GM10266 (cell line): ENCODE measurements at regions not wholly inside any gene's neighbourhood (a gene's known extent, or its start where the extent isn't known, plus 50 kb on each side); places are given as distances from the start of the nearest gene placed in this dataset.
A peak's percentile ranks its signal among the peaks of the same experiment; 100 is the strongest.

ENCODE experiments used
- DNase-seq: peaks from one replicate; pipeline ENCODE4 v3.0.0; 2012; ENCODE audit errors: extremely low spot score
- CTCF ChIP-seq: IDR thresholded peaks from 2 replicates; pipeline ENCODE4 v1.5.1; 2012; ENCODE audit warnings: mild to moderate bottlenecking, low read depth; ENCODE audit not compliant: control insufficient read depth, insufficient read depth; ENCODE audit errors: missing control alignments

- DNase-seq = no peak
- TF ChIP-seq CTCF = no peak
Observed at GRCh38 chr4:60195256-60195655, 1004.9 kb upstream of the ADGRL3 start.

DNA sequence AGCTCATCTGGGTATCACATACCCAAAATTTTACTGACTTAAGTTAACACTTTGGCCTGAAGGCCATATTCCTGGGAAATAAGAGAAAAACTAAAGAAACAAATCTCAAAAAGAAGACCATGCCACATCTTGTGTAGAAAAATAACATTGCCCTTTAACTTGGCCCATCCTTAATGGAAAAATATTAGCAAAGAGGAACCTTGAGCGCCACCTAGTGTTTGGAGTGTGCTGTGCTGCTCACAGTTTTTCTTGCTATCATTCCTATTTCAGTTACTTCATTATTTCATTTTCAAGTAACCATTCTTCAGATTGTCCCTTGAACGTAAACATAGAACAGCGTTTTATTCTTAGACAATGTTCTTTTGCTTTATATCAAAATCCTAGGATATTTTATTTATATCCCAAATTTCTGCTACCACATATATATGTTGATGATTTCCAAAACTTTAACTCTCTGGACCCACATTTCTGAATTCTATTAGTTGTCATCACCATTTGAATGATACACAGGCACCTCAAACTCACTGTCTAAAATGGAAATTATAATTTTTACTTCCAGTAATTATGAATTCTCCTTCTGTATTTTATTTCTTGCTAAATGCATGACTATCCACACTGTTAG, 999.0 kb upstream of the ADGRL3 start:
- TF ChIP-seq CTCF = peak; percentile 87
- DNase-seq = peak; percentile 12

DNA sequence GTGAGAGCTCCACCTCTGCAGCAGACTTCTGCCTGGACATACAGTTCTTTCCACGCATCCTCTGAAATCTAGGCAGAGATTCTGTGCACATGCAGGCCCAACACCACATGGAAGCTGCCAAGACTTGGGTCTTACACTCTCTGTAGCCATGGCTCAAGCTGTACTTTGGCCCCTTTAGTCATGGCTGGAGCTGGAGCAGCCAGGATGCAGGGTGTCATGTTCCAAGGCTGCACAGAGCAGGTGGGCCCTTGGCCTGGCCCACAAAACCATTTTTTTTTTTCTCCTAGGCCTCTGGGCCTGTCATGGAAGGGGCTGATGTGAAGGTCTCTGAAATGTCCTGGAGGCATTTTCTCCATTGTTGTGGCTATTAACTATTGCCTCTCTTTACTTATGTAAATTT, 990.5 kb upstream of the ADGRL3 start:
- no peak for TF ChIP-seq CTCF
- no peak for DNase-seq

DNA sequence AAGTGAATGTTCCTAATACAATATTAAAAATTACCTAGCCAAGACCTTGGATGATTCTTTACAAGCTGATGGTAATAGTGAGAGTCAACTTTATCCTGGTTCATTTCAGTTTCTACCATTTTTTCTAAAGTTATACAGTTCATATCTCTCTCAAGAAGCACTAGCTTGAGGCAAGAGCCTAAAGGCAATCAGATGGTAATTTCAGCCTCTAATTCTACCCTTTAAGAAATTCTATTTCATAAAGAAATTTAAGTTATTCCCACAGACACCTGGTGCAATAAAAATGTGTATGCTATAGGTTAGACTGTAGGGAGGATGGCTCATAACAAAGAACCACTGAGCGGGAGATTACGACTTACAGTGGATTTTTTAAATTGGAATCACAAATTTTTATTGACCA, 984.2 kb upstream of the ADGRL3 start:
- TF ChIP-seq CTCF = no peak
- no peak for DNase-seq

- DNase-seq = no peak
- TF ChIP-seq CTCF = no peak
Observed at GRCh38 chr4:60216752-60217151, 983.4 kb upstream of the ADGRL3 start.

GRCh38 chr4:60221866-60222265, 978.3 kb upstream of the ADGRL3 start:
- TF ChIP-seq CTCF = no peak

GRCh38 chr4:60223208-60223923, 976.8 kb upstream of the ADGRL3 start:
- no peak for DNase-seq
- TF ChIP-seq CTCF = no peak

More at GRCh38 chr4:60221866-60222265, 978.3 kb upstream of the ADGRL3 start:
- no peak for DNase-seq
